ENCODE measurements at regions not wholly inside any gene's neighbourhood (a gene's known extent, or its start where the extent isn't known, plus 50 kb on each side); places are given as distances from the start of the nearest gene placed in this dataset.

GRCh38 chr12:13780453-13780852 lies 200.9 kb downstream of the GRIN2B start:
- intact Hi-C loops (cut with DNase I), result no loop called here
- no peak for DNase-seq

GRCh38 chr12:13777374-13777773 lies 204.0 kb downstream of the GRIN2B start:
- no peak for DNase-seq
- intact Hi-C loops (cut with DNase I), result no loop called here

GRCh38 chr12:13772264-13772663 lies 209.1 kb downstream of the GRIN2B start:
- intact Hi-C loops (cut with DNase I), result no loop called here
- DNase-seq, result peak in 36 of 42 donors; percentile 7 to 86 (median 46)

- intact Hi-C loops (cut with DNase I), result no loop called here
- no peak for DNase-seq
These were observed 210.8 kb downstream of the GRIN2B start for GRCh38 chr12:13770576-13770975.

- no peak for DNase-seq
- intact Hi-C loops (cut with DNase I), result no loop called here
These were observed 211.4 kb downstream of the GRIN2B start for GRCh38 chr12:13769966-13770365.

- DNase-seq, result no peak
- intact Hi-C loops (cut with DNase I), result no loop called here
These were observed 212.1 kb downstream of the GRIN2B start for GRCh38 chr12:13769273-13769672.

- intact Hi-C loops (cut with DNase I), result no loop called here
- no peak for DNase-seq
These were observed 216.7 kb downstream of the GRIN2B start for GRCh38 chr12:13764748-13765147.

GRCh38 chr12:13749389-13749788 lies 232.0 kb downstream of the GRIN2B start:
- no peak for DNase-seq
- intact Hi-C loops (cut with DNase I), result no loop called here

- intact Hi-C loops (cut with DNase I), result no loop called here
- peak in 10 of 42 donors; percentile 10 to 45 (median 18) for DNase-seq
These were observed 236.1 kb downstream of the GRIN2B start for GRCh38 chr12:13745111-13745860.

GRCh38 chr12:13744561-13744960 lies 236.8 kb downstream of the GRIN2B start:
- DNase-seq, result peak in 2 of 42 donors; percentile 9 to 39
- intact Hi-C loops (cut with DNase I), result no loop called here

- intact Hi-C loops (cut with DNase I), result no loop called here
- no peak for DNase-seq
These were observed 241.3 kb downstream of the GRIN2B start for GRCh38 chr12:13740149-13740545.

- DNase-seq, result no peak
- intact Hi-C loops (cut with DNase I), result no loop called here
These were observed 245.7 kb downstream of the GRIN2B start for GRCh38 chr12:13735734-13736133.

- DNase-seq, result no peak
- intact Hi-C loops (cut with DNase I), result no loop called here
These were observed 246.7 kb downstream of the GRIN2B start for GRCh38 chr12:13734584-13735152.

- DNase-seq, result no peak
- intact Hi-C loops (cut with DNase I), result no loop called here
These were observed 253.7 kb downstream of the GRIN2B start for GRCh38 chr12:13727707-13728195.

- no peak for DNase-seq
- intact Hi-C loops (cut with DNase I), result no loop called here
These were observed 256.4 kb downstream of the GRIN2B start for GRCh38 chr12:13725049-13725448.

- DNase-seq, result no peak
These were observed 257.3 kb downstream of the GRIN2B start for GRCh38 chr12:13724136-13724535.

GRCh38 chr12:13719986-13720385 lies 261.4 kb downstream of the GRIN2B start:
- DNase-seq, result no peak
- intact Hi-C loops (cut with DNase I), result no loop called here

More at GRCh38 chr12:13724136-13724535, 257.3 kb downstream of the GRIN2B start:
- intact Hi-C loops (cut with DNase I), result no loop called here

GRCh38 chr12:13718271-13718670 lies 263.1 kb downstream of the GRIN2B start:
- intact Hi-C loops (cut with DNase I), result no loop called here

GRCh38 chr12:13716119-13716518 lies 265.3 kb downstream of the GRIN2B start:
- DNase-seq, result no peak
- intact Hi-C loops (cut with DNase I), result no loop called here

More at GRCh38 chr12:13718271-13718670, 263.1 kb downstream of the GRIN2B start:
- no peak for DNase-seq

GRCh38 chr12:13713556-13714410 lies 267.6 kb downstream of the GRIN2B start:
- DNase-seq, result peak in 9 of 42 donors; percentile 5 to 49 (median 26)
- intact Hi-C loops (cut with DNase I), result no loop called here

Measured in head of caudate nucleus (tissue), 42 donors.